Endothelial cell (in vitro differentiated cells): ENCODE measurements at regions not wholly inside any gene's neighbourhood (a gene's known extent, or its start where the extent isn't known, plus 50 kb on each side); places are given as distances from the start of the nearest gene placed in this dataset.
A peak's percentile ranks its signal among the peaks of the same experiment; 100 is the strongest.

Experiments
- DNase-seq: peaks from one replicate; pipeline ENCODE4 v3.0.0; 2021; ENCODE audit warnings: low spot score
- H3K27ac Mint-ChIP-seq: one replicate; pipeline ENCODE4 v1.8.0; 2021; ENCODE audit warnings: mixed read lengths, inconsistent platforms; ENCODE audit not compliant: unreplicated experiment
- H3K27me3 Mint-ChIP-seq: one replicate; pipeline ENCODE4 v1.8.0; 2021; ENCODE audit warnings: mild to moderate bottlenecking, moderate library complexity, mixed read lengths, inconsistent platforms; ENCODE audit not compliant: unreplicated experiment
- H3K36me3 Mint-ChIP-seq: one replicate; pipeline ENCODE4 v1.8.0; 2021; ENCODE audit warnings: mild to moderate bottlenecking, low read depth, mixed read lengths, inconsistent platforms; ENCODE audit not compliant: unreplicated experiment
- H3K4me1 Mint-ChIP-seq: one replicate; pipeline ENCODE4 v1.8.0; 2021; ENCODE audit warnings: mild to moderate bottlenecking, mixed read lengths, inconsistent platforms; ENCODE audit not compliant: unreplicated experiment
- H3K4me3 Mint-ChIP-seq: one replicate; pipeline ENCODE4 v1.8.0; 2021; ENCODE audit warnings: mild to moderate bottlenecking, mixed read lengths, inconsistent platforms; ENCODE audit not compliant: unreplicated experiment
- H3K9me3 Mint-ChIP-seq: one replicate; pipeline ENCODE4 v1.8.0; 2021; ENCODE audit warnings: mixed read lengths, inconsistent platforms; ENCODE audit not compliant: unreplicated experiment
- CTCF ChIP-seq: fragments of 200-600 bp; sonication (generic); IDR thresholded peaks from one replicate; pipeline ENCODE4 v1.5.0; 2021; ENCODE audit warnings: antibody characterized with exemption; ENCODE audit not compliant: unreplicated experiment

GRCh38 chr9:755454-756381 lies 85.8 kb upstream of the DMRT1 start:
- no peak for DNase-seq
- no peak overlapping the region for H3K27ac Mint-ChIP-seq

GRCh38 chr9:757246-757881 lies 84.1 kb upstream of the DMRT1 start:
- peaks cover 8% of the 10 kb centered on the region for H3K4me1 Mint-ChIP-seq
- peak; percentile 44 for TF ChIP-seq CTCF
- H3K36me3 Mint-ChIP-seq = no peaks in the 10 kb centered on the region
- DNase-seq = peak; percentile 31
- H3K27ac Mint-ChIP-seq = no peak overlapping the region
- H3K27me3 Mint-ChIP-seq = peaks cover 1% of the 10 kb centered on the region
- no peaks in the 10 kb centered on the region for H3K9me3 Mint-ChIP-seq
- H3K4me3 Mint-ChIP-seq = no peak overlapping the region

More at GRCh38 chr9:755454-756381, 85.8 kb upstream of the DMRT1 start:
- peaks cover 1% of the 10 kb centered on the region for H3K27me3 Mint-ChIP-seq
- no peak overlapping the region for H3K4me3 Mint-ChIP-seq
- H3K36me3 Mint-ChIP-seq = no peaks in the 10 kb centered on the region
- no peaks in the 10 kb centered on the region for H3K9me3 Mint-ChIP-seq
- no peak for TF ChIP-seq CTCF
- peaks cover 8% of the 10 kb centered on the region for H3K4me1 Mint-ChIP-seq

- Mint-ChIP-seq H3K4me3 (no peak overlapping the region), H3K4me1 (peaks cover 8% of the 10 kb centered on the region), H3K27ac (no peak overlapping the region), H3K27me3 (peaks cover 1% of the 10 kb centered on the region), H3K9me3 (no peaks in the 10 kb centered on the region), H3K36me3 (no peaks in the 10 kb centered on the region)
- TF ChIP-seq CTCF = no peak
- DNase-seq = no peak
Measured at GRCh38 chr9:758146-758545, 83.4 kb upstream of the DMRT1 start.

GRCh38 chr9:759541-759940 lies 82.0 kb upstream of the DMRT1 start:
- H3K27ac Mint-ChIP-seq = no peak overlapping the region
- no peaks in the 10 kb centered on the region for H3K36me3 Mint-ChIP-seq
- DNase-seq = no peak

More at GRCh38 chr9:759541-759940, 82.0 kb upstream of the DMRT1 start:
- Mint-ChIP-seq H3K4me3 (no peak overlapping the region), H3K27me3 (peaks cover 1% of the 10 kb centered on the region), H3K4me1 (peaks cover 8% of the 10 kb centered on the region), H3K9me3 (no peaks in the 10 kb centered on the region)
- TF ChIP-seq CTCF = no peak
